BLaER1 (cell line): ENCODE measurements at regions not wholly inside any gene's neighbourhood (a gene's known extent, or its start where the extent isn't known, plus 50 kb on each side); places are given as distances from the start of the nearest gene placed in this dataset.
A peak's percentile ranks its signal among the peaks of the same experiment; 100 is the strongest.

Experiments used
- H3K27ac ChIP-seq: shearing (Covaris generic); formaldehyde crosslinking; 2 replicates; pipeline ENCODE4 v1.8.1; 2022
- H3K27me3 ChIP-seq: shearing (Covaris generic); formaldehyde crosslinking; 2 replicates; pipeline ENCODE4 v1.8.1; 2022
- H3K36me3 ChIP-seq: shearing (Covaris generic); formaldehyde crosslinking; 2 replicates; pipeline ENCODE4 v1.8.1; 2022
- H3K4me1 ChIP-seq: shearing (Covaris generic); formaldehyde crosslinking; 2 replicates; pipeline ENCODE4 v1.8.1; 2022
- H3K4me2 ChIP-seq: shearing (Covaris generic); formaldehyde crosslinking; 2 replicates; pipeline ENCODE4 v1.8.1; 2022
- H3K4me3 ChIP-seq: shearing (Covaris generic); formaldehyde crosslinking; 2 replicates; pipeline ENCODE4 v1.8.1; 2022
- H3K9ac ChIP-seq: shearing (Covaris generic); formaldehyde crosslinking; 2 replicates; pipeline ENCODE4 v1.8.1; 2022
- H3K9me3 ChIP-seq: shearing (Covaris generic); formaldehyde crosslinking; 2 replicates; pipeline ENCODE4 v1.8.1; 2022
- H4K20me1 ChIP-seq: shearing (Covaris generic); formaldehyde crosslinking; 2 replicates; pipeline ENCODE4 v1.8.1; 2022
- Cebpa-rat ChIP-seq: shearing (Covaris generic); IDR thresholded peaks from 2 replicates; pipeline ENCODE4 v1.8.1; 2022

DNA sequence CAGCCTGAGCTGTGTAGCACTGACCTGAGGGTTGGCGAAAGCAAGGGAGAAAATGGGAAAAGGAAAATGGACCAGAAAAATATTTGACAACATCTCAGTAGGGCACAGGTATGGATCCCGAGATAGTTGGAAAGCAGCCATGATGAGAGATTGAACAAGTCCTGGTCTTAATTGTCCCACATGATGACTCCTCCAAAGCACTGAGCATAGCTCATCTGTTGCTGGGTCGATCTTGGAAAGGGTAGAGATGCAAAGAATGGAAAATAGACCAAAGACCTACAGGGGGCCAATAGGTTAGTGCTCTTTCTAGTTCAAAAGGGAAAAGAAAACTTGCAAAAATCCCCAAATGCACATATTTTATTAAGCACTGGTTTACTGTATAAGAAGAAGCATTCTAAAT, 251.9 kb downstream of the SEC23A start:
- H3K27ac ChIP-seq: no peak overlapping the region
- H3K4me2 ChIP-seq: no peak overlapping the region
- H4K20me1 ChIP-seq: no peaks in the 10 kb centered on the region
- H3K36me3 ChIP-seq: no peaks in the 10 kb centered on the region
- no peak overlapping the region for H3K4me3 ChIP-seq
- no peak overlapping the region for H3K9ac ChIP-seq
- no peaks in the 10 kb centered on the region for H3K27me3 ChIP-seq
- no peak for TF ChIP-seq Cebpa-rat
- H3K9me3 ChIP-seq: peaks cover 14% of the 10 kb centered on the region
- H3K4me1 ChIP-seq: peaks cover 17% of the 10 kb centered on the region

DNA sequence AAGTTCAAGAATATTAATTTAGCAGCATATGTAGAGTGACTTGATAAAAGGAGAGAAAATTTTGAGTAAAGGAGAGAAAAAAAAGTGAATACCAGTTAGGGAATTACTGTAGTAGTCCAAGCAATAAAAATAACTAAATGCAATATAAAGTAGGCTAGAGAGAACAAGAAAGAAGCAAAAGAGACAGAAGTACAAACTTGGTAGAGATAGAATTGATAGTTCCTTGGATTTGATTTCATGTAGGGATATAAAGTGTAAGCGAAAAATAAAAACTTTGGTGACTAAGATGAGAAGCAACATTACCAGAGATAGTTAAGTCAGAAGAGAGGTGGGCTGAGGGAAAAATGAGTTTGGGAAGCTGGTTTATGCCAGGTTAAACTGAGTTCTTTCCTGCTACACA, 252.4 kb downstream of the SEC23A start:
- Histone ChIP-seq H3K27ac (no peak overlapping the region), H3K4me1 (peaks cover 17% of the 10 kb centered on the region), H3K9ac (no peak overlapping the region), H3K36me3 (no peaks in the 10 kb centered on the region), H3K4me2 (no peak overlapping the region), H4K20me1 (no peaks in the 10 kb centered on the region), H3K4me3 (no peak overlapping the region), H3K27me3 (no peaks in the 10 kb centered on the region), H3K9me3 (peaks cover 14% of the 10 kb centered on the region)
- no peak for TF ChIP-seq Cebpa-rat

DNA sequence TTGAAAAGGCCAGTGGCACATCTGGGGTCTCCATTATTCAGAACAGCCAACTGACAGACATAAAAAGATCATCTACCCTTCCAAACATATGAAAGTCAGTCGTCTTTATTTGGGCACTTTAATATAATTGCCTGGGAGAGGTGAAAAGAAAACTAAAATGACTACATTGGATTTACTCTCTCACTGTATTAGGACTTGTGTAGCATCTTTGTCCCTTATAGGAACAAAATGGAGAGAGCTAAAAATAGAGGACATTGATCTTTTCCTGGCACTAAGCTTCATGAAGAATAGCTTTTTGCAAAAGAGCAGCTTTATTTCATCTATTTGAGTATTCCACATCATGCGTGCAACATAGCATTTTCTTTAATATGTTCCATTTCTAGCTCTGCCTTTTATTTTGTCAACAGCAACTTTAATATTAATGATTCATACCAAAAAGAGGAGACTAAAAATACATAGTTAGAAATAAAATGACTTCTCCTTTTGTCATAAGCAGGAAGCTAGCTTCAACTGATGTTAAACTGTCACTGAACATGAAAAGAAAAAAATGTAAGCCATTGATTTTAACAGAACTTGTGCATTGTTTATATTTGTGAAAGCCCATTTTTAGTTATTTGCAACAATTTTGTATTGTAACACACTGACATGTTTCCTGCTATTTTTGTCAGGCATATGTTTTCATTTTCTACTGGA, 254.6 kb downstream of the SEC23A start:
- Histone ChIP-seq H3K27ac (peak overlapping the region; percentile 45; the same call in 1 of the 2 replicates), H3K36me3 (no peaks in the 10 kb centered on the region), H3K9ac (no peak overlapping the region), H3K9me3 (peaks cover 10% of the 10 kb centered on the region), H3K4me3 (no peak overlapping the region), H3K27me3 (no peaks in the 10 kb centered on the region), H3K4me2 (peak overlapping the region; percentile 38), H3K4me1 (peaks cover 17% of the 10 kb centered on the region), H4K20me1 (no peaks in the 10 kb centered on the region)
- no peak for TF ChIP-seq Cebpa-rat

DNA sequence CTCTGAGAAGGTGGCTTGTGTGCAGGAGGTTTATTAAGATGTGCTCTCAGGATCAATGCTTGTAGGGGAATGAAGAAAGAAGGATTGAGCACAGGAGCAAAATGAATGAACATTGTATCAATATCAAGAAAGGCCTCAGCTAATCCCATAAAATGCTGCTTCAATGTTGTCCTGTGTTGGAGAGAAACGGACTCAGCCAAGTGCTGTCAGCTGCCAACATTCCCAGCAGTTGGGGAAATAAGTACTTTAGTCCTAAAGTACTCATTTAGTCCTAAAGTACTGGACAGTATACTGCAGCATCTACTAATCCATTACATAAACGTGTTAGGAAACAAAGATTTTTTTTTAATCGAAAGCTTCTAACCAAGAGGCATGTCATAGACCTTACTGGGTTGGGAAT, 255.9 kb downstream of the SEC23A start:
- H4K20me1 ChIP-seq: no peaks in the 10 kb centered on the region
- H3K27ac ChIP-seq: no peak overlapping the region
- no peak for TF ChIP-seq Cebpa-rat
- no peaks in the 10 kb centered on the region for H3K27me3 ChIP-seq
- H3K4me2 ChIP-seq: no peak overlapping the region
- no peak overlapping the region for H3K4me3 ChIP-seq
- peaks cover 17% of the 10 kb centered on the region for H3K4me1 ChIP-seq
- no peak overlapping the region for H3K9ac ChIP-seq
- H3K9me3 ChIP-seq: no peaks in the 10 kb centered on the region
- H3K36me3 ChIP-seq: no peaks in the 10 kb centered on the region

DNA sequence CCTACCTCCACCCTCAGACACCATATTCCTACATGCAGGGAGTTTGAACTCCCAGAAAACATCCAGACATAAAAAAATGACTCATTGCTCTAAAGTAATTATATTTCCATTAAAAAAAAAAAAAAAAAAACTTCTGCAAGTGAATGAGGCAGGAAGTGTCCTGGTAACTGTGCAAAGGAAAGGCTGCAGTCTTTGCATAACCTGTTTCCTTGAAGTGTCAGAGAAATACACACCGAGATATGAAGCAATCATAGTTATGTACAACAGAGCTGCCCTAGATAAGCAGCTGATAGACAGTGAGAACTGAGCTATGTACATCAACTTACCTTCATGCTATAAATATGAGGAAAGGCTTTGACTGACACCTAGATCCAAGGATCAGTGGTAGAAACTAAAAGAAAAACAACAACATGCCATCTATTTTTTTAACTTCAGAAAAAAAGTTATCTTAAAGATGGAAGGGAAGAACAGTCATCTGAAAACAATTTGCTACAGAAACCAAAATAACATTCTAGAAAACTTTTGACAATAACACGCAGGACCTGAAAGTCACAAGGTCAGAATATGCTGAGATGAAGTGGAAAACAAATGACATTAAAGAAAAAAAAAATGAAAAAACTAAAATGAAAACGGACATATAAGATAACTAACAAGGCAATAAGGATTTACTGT, 263.2 kb downstream of the SEC23A start:
- no peak for TF ChIP-seq Cebpa-rat
- Histone ChIP-seq H3K4me2 (no peak overlapping the region), H4K20me1 (no peaks in the 10 kb centered on the region), H3K9me3 (no peaks in the 10 kb centered on the region), H3K36me3 (no peaks in the 10 kb centered on the region), H3K4me3 (no peak overlapping the region), H3K27ac (no peak overlapping the region), H3K27me3 (no peaks in the 10 kb centered on the region), H3K4me1 (no peaks in the 10 kb centered on the region), H3K9ac (no peak overlapping the region)

DNA sequence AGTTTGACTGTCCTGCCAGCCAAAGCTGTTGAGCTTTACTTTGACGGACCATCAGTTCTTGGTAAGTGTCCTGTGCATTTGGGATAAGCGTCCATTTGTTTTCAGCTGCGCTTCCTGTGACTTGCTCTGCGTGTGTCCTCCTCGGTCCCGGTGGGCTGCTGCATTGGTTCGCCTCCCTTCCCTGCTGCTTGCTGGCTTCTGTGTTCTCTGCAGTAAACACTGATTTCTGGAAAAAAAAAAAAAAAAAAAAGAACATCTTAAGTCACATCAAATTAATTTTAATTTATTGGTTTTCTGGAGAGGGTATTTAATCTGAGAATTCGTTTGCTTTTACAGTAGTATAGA, 264.1 kb downstream of the SEC23A start:
- Histone ChIP-seq H3K9me3 (no peaks in the 10 kb centered on the region), H3K9ac (no peak overlapping the region), H4K20me1 (no peaks in the 10 kb centered on the region), H3K27ac (no peak overlapping the region), H3K27me3 (no peaks in the 10 kb centered on the region), H3K36me3 (no peaks in the 10 kb centered on the region), H3K4me2 (no peak overlapping the region), H3K4me1 (no peaks in the 10 kb centered on the region), H3K4me3 (no peak overlapping the region)
- no peak for TF ChIP-seq Cebpa-rat

DNA sequence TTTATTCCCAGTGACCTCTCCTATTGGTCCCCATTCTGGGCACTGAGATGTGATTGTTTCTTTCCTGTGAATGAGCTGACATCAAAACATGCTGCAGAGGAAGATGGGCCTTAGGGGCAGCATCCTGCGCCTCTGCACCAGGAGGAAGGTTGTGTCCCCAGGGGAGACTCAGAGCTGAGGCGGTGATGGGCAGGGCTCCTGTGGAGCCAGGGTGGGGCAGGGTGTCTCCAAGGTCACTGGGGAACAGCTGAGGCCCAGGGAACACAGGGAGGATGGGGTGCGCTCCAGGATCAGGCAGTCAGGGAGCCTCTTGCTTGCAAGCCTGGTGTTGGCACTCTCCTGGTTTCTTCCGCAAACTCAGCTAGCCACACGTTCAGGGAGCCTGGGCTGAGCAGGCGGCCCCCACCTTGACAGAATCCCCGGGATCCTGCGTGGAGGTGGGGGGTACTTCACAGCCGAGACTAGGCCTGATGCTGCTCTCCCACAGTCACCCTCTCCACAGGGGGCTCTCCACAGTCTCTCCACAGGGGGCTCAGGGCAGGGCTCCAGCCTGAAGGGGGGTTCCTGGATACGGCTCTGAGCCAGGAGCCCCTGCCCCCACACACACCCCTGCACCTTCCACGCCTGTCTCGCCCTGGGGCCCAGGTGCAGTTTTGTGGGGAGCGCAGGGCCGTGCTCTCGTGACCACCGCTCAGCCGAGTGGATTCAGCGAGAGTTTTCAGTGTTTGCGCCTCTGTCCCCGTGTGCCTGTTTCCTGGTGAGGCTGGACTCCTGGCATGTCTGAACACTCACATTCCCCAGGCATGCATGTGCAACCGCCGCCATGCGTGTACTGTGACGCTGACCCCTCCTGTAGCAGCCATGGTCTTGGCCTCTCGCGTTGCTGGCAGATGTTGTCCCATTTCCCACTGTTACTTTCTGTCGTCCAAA, 264.7 kb downstream of the SEC23A start:
- TF ChIP-seq Cebpa-rat: no peak
- no peaks in the 10 kb centered on the region for H4K20me1 ChIP-seq
- H3K4me1 ChIP-seq: no peaks in the 10 kb centered on the region
- H3K27ac ChIP-seq: no peak overlapping the region
- H3K9ac ChIP-seq: no peak overlapping the region
- H3K4me3 ChIP-seq: no peak overlapping the region
- H3K4me2 ChIP-seq: no peak overlapping the region
- H3K27me3 ChIP-seq: no peaks in the 10 kb centered on the region
- no peaks in the 10 kb centered on the region for H3K9me3 ChIP-seq
- no peaks in the 10 kb centered on the region for H3K36me3 ChIP-seq

DNA sequence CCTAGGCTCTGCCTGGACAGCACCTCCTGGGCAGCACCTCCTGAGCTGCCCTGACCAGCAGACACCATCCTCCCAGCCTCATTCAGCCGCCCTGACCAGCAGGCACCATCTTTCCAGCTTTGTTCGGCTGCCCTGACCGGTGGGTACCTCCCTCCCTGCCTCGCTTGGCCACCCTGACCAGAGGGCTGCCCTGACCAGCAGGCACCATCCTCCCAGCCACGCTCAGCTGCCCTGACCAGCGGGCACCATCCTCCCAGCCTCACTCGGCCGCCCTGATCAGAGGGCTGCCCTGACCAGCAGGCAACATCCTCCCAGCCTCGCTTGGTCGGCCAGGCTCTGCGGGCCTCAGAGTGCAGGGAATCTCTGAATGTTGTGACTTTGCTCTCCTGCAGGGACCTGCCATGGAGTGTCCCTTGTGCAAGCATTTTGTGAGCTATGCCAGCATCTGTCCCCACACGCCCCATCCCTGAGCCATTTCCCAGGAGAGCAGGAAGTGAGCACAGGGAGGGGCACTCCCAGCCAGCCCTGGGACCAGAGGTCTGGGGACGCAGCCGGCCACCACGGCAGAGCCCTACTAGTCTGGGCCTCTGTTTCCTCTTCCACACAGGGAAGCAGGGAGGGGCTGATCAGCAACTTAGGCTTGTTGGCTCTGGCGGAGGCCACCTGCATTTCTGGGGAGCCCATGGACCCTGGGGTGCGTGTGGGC, 265.5 kb downstream of the SEC23A start:
- Histone ChIP-seq H3K4me3 (no peak overlapping the region), H3K9me3 (no peaks in the 10 kb centered on the region), H3K36me3 (no peaks in the 10 kb centered on the region), H3K4me2 (no peak overlapping the region), H4K20me1 (no peaks in the 10 kb centered on the region), H3K27ac (no peak overlapping the region), H3K27me3 (no peaks in the 10 kb centered on the region), H3K4me1 (no peaks in the 10 kb centered on the region), H3K9ac (no peak overlapping the region)
- TF ChIP-seq Cebpa-rat: no peak

DNA sequence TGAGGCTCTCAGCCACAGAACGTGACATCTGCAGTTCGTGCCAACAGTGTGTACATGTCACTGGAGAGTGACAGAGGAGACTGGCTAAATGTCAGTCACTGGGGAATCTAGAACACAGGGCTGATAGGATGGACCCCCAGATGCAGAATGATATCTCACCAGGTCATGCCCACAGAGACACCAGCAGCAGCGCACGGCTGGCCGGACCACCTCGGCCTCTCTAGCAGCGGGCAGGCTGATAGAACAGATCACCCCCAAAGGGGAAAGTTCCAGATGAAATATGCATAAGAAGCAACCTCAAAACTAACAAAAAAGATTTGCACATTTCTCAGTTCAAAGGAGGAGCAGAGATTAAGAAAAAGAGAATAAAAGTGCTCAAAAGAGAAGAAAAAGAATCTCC, 266.5 kb downstream of the SEC23A start:
- Histone ChIP-seq H3K27me3 (no peaks in the 10 kb centered on the region), H3K27ac (no peak overlapping the region), H3K9ac (no peak overlapping the region), H4K20me1 (no peaks in the 10 kb centered on the region), H3K9me3 (no peaks in the 10 kb centered on the region), H3K36me3 (no peaks in the 10 kb centered on the region), H3K4me2 (no peak overlapping the region), H3K4me3 (no peak overlapping the region), H3K4me1 (no peaks in the 10 kb centered on the region)
- TF ChIP-seq Cebpa-rat: no peak

DNA sequence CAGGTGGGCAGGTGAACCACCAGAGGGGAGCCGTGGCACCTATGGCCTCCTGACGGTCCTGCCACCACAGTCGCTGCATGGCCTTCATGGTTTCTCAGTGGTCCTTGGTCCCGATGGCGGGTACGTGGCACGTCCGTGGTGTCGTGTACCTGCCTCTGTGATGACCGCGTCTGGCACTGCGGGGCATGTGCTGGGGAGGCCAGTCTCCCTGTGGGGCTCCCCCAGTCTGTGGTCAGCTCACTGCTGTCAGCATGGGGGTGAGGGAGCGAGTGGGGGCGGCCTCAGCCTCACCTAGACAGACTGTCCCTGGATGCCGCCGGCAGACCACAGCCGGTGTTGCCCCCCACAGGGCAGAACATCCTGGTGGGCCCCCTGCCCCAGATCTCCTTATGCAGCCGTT, 267.2 kb downstream of the SEC23A start:
- Histone ChIP-seq H3K27ac (no peak overlapping the region), H3K27me3 (no peaks in the 10 kb centered on the region), H3K4me3 (no peak overlapping the region), H3K9me3 (no peaks in the 10 kb centered on the region), H3K9ac (no peak overlapping the region), H3K4me1 (no peaks in the 10 kb centered on the region), H3K4me2 (no peak overlapping the region), H3K36me3 (no peaks in the 10 kb centered on the region), H4K20me1 (no peaks in the 10 kb centered on the region)
- no peak for TF ChIP-seq Cebpa-rat
